NB4 (cell line): ENCODE measurements at regions not wholly inside any gene's neighbourhood (a gene's known extent, or its start where the extent isn't known, plus 50 kb on each side); places are given as distances from the start of the nearest gene placed in this dataset.
A peak's percentile ranks its signal among the peaks of the same experiment; 100 is the strongest.

Experiments used
- DNase-seq: peaks from one replicate; pipeline ENCODE4 v3.0.0; 2010; ENCODE audit warnings: low read depth
- H3K4me3 ChIP-seq: one replicate; pipeline ENCODE4 v1.5.1; 2011; ENCODE audit warnings: mild to moderate bottlenecking, low read depth, low read length, moderate library complexity
- CTCF ChIP-seq: IDR thresholded peaks from one replicate; pipeline ENCODE4 v1.5.1; 2012; ENCODE audit warnings: low read depth, low read length
- MAX ChIP-seq: IDR thresholded peaks from 2 replicates; pipeline ENCODE4 v1.6.1; 2011; ENCODE audit warnings: low read depth, low read length
- MYC ChIP-seq: IDR thresholded peaks from 2 replicates; pipeline ENCODE4 v1.6.1; 2011; ENCODE audit warnings: low read depth, low read length
- POLR2A ChIP-seq: IDR thresholded peaks from 2 replicates; pipeline ENCODE4 v1.6.1; 2011; ENCODE audit warnings: mild to moderate bottlenecking; ENCODE audit not compliant: insufficient read length; ENCODE audit errors: extremely low read depth

GRCh38 chr7:156184164-156184563 is 371.9 kb upstream of the SHH start:
- no peak overlapping the region for H3K4me3 ChIP-seq
- TF ChIP-seq POLR2A (no peak), CTCF (no peak), MAX (no peak), MYC (no peak)
- peak; percentile 30 for DNase-seq

- H3K4me3 ChIP-seq = no peak overlapping the region
- TF ChIP-seq CTCF = no peak
- TF ChIP-seq MYC = no peak
- TF ChIP-seq MAX = no peak
- TF ChIP-seq POLR2A = no peak
- DNase-seq = no peak
These were observed 368.4 kb upstream of the SHH start for GRCh38 chr7:156180451-156181229.

- no peak for TF ChIP-seq MYC
- TF ChIP-seq POLR2A = no peak
- TF ChIP-seq CTCF = no peak
- TF ChIP-seq MAX = no peak
- no peak for DNase-seq
- no peak overlapping the region for H3K4me3 ChIP-seq
These were observed 367.7 kb upstream of the SHH start for GRCh38 chr7:156179872-156180390.

- no peak overlapping the region for H3K4me3 ChIP-seq
- TF ChIP-seq POLR2A = no peak
- TF ChIP-seq MAX = no peak
- TF ChIP-seq MYC = no peak
- no peak for TF ChIP-seq CTCF
- DNase-seq = no peak
These were observed 366.6 kb upstream of the SHH start for GRCh38 chr7:156178857-156179256.

- TF ChIP-seq MYC (no peak), POLR2A (no peak), CTCF (no peak), MAX (no peak)
- no peak overlapping the region for H3K4me3 ChIP-seq
- DNase-seq = peak; percentile 27
These were observed 366.0 kb upstream of the SHH start for GRCh38 chr7:156178214-156178613.
